Ishikawa (cell line): ENCODE measurements at regions not wholly inside any gene's neighbourhood (a gene's known extent, or its start where the extent isn't known, plus 50 kb on each side); places are given as distances from the start of the nearest gene placed in this dataset.

Experiments used
- CEBPB ChIP-seq: IDR thresholded peaks from 2 replicates; pipeline ENCODE4 v1.6.1; 2012
- CREB1 ChIP-seq: IDR thresholded peaks from 2 replicates; pipeline ENCODE4 v1.6.1; 2012; ENCODE audit warnings: low read depth
- EGR1 ChIP-seq: IDR thresholded peaks from 2 replicates; pipeline ENCODE4 v1.6.1; 2012
- EP300 ChIP-seq: IDR thresholded peaks from 2 replicates; pipeline ENCODE4 v1.6.1; 2012; ENCODE audit warnings: borderline replicate concordance
- MAX ChIP-seq: IDR thresholded peaks from 2 replicates; pipeline ENCODE4 v1.6.1; 2012
- RAD21 ChIP-seq: IDR thresholded peaks from 2 replicates; pipeline ENCODE4 v1.6.1; 2012; ENCODE audit warnings: low read depth
- REST ChIP-seq: IDR thresholded peaks from 2 replicates; pipeline ENCODE4 v1.6.1; 2012; ENCODE audit warnings: low read depth, mild to moderate bottlenecking
- TAF1 ChIP-seq: IDR thresholded peaks from 2 replicates; pipeline ENCODE4 v1.6.1; 2012; ENCODE audit warnings: low read depth, mild to moderate bottlenecking
- TEAD4 ChIP-seq: IDR thresholded peaks from 2 replicates; pipeline ENCODE4 v1.6.1; 2012
- USF1 ChIP-seq: IDR thresholded peaks from 2 replicates; pipeline ENCODE4 v1.6.1; 2012
- YY1 ChIP-seq: IDR thresholded peaks from 2 replicates; pipeline ENCODE4 v1.6.1; 2012; ENCODE audit warnings: low read depth

- no peak for TF ChIP-seq EP300
- no peak for TF ChIP-seq USF1
- TF ChIP-seq EGR1 = no peak
- no peak for TF ChIP-seq TAF1
- TF ChIP-seq TEAD4 = no peak
- TF ChIP-seq REST = no peak
- no peak for TF ChIP-seq MAX
- TF ChIP-seq RAD21 = no peak
- TF ChIP-seq CEBPB = no peak
- no peak for TF ChIP-seq YY1
- TF ChIP-seq CREB1 = no peak
Measured at GRCh38 chr7:94244760-94245159, 149.9 kb upstream of the COL1A2 start.
